HFF-Myc (cell line): ENCODE measurements at regions not wholly inside any gene's neighbourhood (a gene's known extent, or its start where the extent isn't known, plus 50 kb on each side); places are given as distances from the start of the nearest gene placed in this dataset.

Experiments
- DNase-seq: peaks from one replicate; pipeline ENCODE4 v3.0.0-alpha.2; 2011; ENCODE audit warnings: low read depth; ENCODE audit errors: extremely low read depth
- H3K4me3 ChIP-seq: replicated peaks from 2 replicates; pipeline ENCODE4 v1.5.1; 2011; ENCODE audit warnings: low read depth, mild to moderate bottlenecking, control low read depth, low read length
- TF ChIP-seq, protein P1 (sequence below): IDR thresholded peaks from 2 replicates; pipeline ENCODE4 v1.5.1; 2012; ENCODE audit warnings: mild to moderate bottlenecking, low read depth, low read length, control low read depth; ENCODE audit errors: missing control alignments

DNA sequence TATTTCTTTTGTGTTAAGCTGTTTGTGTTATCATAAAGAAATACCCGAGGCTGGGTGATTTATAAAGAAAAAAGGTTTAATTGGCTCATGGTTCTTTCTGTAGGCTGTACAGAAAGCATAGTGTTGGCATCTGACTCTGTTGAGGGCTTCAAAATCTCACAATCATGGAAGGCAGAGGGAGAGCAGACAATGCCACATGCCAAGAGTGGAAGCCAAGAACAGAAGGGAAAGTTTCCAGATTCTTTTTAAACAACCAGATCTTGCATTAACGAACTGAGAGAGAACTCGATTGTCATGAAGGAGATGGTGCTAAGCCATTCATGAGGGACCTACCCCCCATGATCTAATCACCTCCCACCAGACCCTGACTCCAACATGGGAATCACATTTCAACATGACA, 290.1 kb downstream of the BMP2 start:
- no peak for DNase-seq
- TF ChIP-seq, protein P1, sequence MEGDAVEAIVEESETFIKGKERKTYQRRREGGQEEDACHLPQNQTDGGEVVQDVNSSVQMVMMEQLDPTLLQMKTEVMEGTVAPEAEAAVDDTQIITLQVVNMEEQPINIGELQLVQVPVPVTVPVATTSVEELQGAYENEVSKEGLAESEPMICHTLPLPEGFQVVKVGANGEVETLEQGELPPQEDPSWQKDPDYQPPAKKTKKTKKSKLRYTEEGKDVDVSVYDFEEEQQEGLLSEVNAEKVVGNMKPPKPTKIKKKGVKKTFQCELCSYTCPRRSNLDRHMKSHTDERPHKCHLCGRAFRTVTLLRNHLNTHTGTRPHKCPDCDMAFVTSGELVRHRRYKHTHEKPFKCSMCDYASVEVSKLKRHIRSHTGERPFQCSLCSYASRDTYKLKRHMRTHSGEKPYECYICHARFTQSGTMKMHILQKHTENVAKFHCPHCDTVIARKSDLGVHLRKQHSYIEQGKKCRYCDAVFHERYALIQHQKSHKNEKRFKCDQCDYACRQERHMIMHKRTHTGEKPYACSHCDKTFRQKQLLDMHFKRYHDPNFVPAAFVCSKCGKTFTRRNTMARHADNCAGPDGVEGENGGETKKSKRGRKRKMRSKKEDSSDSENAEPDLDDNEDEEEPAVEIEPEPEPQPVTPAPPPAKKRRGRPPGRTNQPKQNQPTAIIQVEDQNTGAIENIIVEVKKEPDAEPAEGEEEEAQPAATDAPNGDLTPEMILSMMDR = no peak
- no peak overlapping the region for H3K4me3 ChIP-seq

DNA sequence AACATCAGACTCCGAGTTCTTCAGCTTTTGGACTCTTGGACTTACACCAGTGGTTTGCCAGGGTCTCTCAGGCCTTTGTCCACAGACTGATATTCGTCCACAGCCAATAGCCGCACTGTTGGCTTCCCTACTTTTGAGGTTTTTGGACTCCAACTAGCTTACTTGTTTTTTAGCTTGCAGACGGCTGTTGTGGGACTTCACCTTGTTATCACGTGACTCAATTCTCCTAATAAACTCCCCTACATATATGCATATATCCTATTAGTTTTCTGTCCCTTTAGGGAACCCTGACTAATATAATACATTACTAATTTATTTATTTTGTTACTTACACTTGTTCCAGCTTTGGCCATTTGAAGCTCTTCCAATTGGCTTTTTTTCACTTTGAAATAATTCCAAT, 311.3 kb downstream of the BMP2 start:
- no peak overlapping the region for H3K4me3 ChIP-seq
- TF ChIP-seq, protein P1 = no peak
- DNase-seq = no peak

DNA sequence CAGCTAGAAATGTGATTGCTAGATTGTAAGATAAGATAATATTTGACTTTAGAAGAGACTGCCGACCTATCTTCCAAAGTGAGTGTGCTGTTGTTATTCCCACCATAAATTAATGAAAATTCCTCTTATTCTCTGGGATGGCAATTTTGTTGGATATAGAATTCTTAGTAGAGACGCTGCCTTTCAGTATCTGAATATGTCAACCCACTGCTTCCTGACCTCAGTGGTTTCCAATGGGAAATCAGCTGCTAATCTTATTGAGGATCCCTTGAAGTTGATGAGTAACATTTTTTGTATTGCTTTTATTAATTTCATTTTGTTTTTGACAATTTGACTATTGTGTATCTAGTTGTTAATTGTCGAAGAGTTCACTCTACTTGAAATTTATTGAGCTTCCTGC, 313.0 kb downstream of the BMP2 start:
- DNase-seq = no peak
- TF ChIP-seq, protein P1 = no peak
- H3K4me3 ChIP-seq = no peak overlapping the region

DNA sequence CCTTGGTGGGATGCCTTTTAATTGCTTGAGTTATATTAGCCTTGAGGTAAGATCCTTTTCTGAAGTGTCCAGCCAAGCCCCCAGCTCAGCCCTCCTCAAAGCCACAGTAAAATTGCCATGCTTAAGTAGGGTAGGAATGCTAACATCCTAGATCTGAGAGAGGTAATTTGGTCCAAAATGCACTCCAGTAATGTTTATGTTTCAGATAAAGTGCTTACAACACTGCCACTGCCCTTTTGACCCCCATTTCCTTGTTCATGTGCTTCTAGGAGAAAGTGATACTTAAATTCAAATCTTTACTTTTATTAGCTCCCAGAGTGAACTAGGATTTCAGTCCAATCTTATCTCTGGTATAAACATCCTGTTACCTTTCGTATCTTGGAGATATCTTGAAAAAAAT, 318.0 kb downstream of the BMP2 start:
- no peak overlapping the region for H3K4me3 ChIP-seq
- no peak for DNase-seq
- TF ChIP-seq, protein P1 = no peak

DNA sequence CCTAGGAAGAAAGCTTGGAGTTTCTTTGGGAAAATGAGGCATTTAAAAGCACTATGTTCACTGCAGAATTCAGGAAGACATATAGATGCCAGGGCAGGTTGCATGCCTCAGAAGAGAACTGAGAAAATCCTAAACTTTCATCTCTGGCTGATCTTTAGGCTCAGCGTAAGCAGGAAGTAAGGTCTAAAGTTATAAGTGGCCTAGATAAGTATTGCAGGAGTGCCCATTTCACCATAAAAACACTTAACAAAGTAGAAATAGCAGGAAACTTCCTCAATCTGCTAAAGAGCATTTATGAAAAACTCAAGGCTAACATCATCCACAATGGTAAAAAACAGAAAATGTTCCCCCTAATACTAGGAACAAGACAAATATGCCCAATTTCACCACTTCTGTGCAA, 320.3 kb downstream of the BMP2 start:
- DNase-seq = no peak
- TF ChIP-seq, protein P1 = no peak
- H3K4me3 ChIP-seq = no peak overlapping the region

DNA sequence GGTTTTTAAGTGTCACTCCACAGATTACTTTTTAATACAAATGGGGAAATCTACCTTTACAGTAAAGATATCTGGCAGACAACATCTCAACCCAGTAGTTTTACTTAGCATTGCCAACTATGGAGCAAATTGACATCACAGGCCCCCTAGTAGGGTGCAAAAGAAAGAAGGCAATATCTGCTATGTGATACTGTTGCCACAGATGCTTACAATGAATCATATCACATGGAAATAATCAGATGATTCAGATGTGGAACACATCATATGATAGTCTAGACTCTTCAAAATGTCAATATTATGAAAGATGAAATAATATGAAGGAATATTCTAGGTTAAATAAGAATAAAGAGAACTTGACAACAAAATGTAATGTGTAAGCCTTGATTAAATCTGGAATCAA, 322.5 kb downstream of the BMP2 start:
- TF ChIP-seq, protein P1 = no peak
- H3K4me3 ChIP-seq = no peak overlapping the region
- no peak for DNase-seq

DNA sequence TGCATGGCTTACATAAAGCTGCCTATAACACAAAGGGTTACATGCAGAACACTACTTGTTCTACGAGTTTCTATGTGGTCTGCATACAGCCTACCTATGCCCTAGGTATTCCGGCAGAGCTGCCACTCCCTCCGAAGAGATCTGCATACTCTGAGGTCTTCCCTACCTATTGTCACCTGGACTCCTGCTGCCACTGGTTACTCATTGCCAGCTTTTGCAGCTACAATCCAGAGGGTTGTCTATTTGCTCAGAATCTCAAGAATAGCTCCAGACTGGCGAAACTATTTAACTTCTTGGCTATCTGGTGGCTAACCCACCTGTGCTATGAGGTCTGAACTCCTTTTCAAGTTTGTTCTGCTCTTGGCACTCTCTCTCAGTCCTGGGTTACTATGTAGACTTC, 323.3 kb downstream of the BMP2 start:
- no peak overlapping the region for H3K4me3 ChIP-seq
- TF ChIP-seq, protein P1 = no peak
- no peak for DNase-seq
